GM19438 (cell line): ENCODE measurements at regions not wholly inside any gene's neighbourhood (a gene's known extent, or its start where the extent isn't known, plus 50 kb on each side); places are given as distances from the start of the nearest gene placed in this dataset.
"Not testable (repeated sequence)": the region's sequence is repeated elsewhere in the genome, so short reads cannot be mapped to it uniquely, and the experiment has no call there.

Experiments
- ATAC-seq: cut with Tn5 transposase; IDR thresholded peaks from one replicate; pipeline ENCODE4 v1.9.1; 2021; ENCODE audit warnings: low read depth; ENCODE audit not compliant: unreplicated experiment

GRCh38 chr5:37979559-37979958 lies 139.7 kb upstream of the GDNF start:
- ATAC-seq = no peak

- no peak for ATAC-seq
These were observed 135.7 kb upstream of the GDNF start for GRCh38 chr5:37975531-37975930.

GRCh38 chr5:37971483-37972024 lies 131.7 kb upstream of the GDNF start:
- no peak for ATAC-seq

GRCh38 chr5:37966871-37967270 lies 127.0 kb upstream of the GDNF start:
- ATAC-seq = no peak

- ATAC-seq = no peak
These were observed 126.5 kb upstream of the GDNF start for GRCh38 chr5:37966291-37966690.

- no peak for ATAC-seq
These were observed 122.5 kb upstream of the GDNF start for GRCh38 chr5:37962389-37962788.

- ATAC-seq = no peak
These were observed 117.4 kb upstream of the GDNF start for GRCh38 chr5:37957218-37957617.

GRCh38 chr5:37955748-37956147 lies 115.9 kb upstream of the GDNF start:
- no peak for ATAC-seq

GRCh38 chr5:37954561-37954960 lies 114.7 kb upstream of the GDNF start:
- no peak for ATAC-seq

GRCh38 chr5:37951946-37952721 lies 112.3 kb upstream of the GDNF start:
- ATAC-seq = no peak

- no peak for ATAC-seq
These were observed 110.6 kb upstream of the GDNF start for GRCh38 chr5:37950436-37950835.

- ATAC-seq = no peak
These were observed 105.6 kb upstream of the GDNF start for GRCh38 chr5:37945446-37945845.

- ATAC-seq = not testable (repeated sequence)
These were observed 103.3 kb upstream of the GDNF start for GRCh38 chr5:37943136-37943535.

GRCh38 chr5:37940931-37941623 lies 101.2 kb upstream of the GDNF start:
- no peak for ATAC-seq

- ATAC-seq = no peak
These were observed 99.0 kb upstream of the GDNF start for GRCh38 chr5:37938861-37939260.

GRCh38 chr5:37938076-37938852 lies 98.4 kb upstream of the GDNF start:
- no peak for ATAC-seq

- ATAC-seq = no peak
These were observed 96.2 kb upstream of the GDNF start for GRCh38 chr5:37936091-37936490.

- ATAC-seq = no peak
These were observed 93.7 kb upstream of the GDNF start for GRCh38 chr5:37933576-37933975.

- ATAC-seq = no peak
These were observed 92.6 kb upstream of the GDNF start for GRCh38 chr5:37932450-37932849.

GRCh38 chr5:37931541-37931940 lies 91.7 kb upstream of the GDNF start:
- no peak for ATAC-seq

- ATAC-seq = no peak
These were observed 90.5 kb upstream of the GDNF start for GRCh38 chr5:37930350-37930749.
